ENCODE measurements at regions not wholly inside any gene's neighbourhood (a gene's known extent, or its start where the extent isn't known, plus 50 kb on each side); places are given as distances from the start of the nearest gene placed in this dataset.

- H3K27ac Mint-ChIP-seq, result no peak overlapping the region
- no peak for DNase-seq
- no peaks in the 10 kb centered on the region for H3K9me3 Mint-ChIP-seq
- no peaks in the 10 kb centered on the region for H3K27me3 Mint-ChIP-seq
- no peaks in the 10 kb centered on the region for H3K4me1 Mint-ChIP-seq (ENCODE audit: low read depth)
- no peaks in the 10 kb centered on the region for H3K36me3 Mint-ChIP-seq (ENCODE audit: low read depth)
- H3K4me3 Mint-ChIP-seq, result no peak overlapping the region
Observed at GRCh38 chr4:56732301-56732700, 51.2 kb upstream of the HOPX start.

GRCh38 chr4:56731857-56732256, 50.8 kb upstream of the HOPX start:
- Mint-ChIP-seq H3K9me3 (no peaks in the 10 kb centered on the region), H3K27me3 (no peaks in the 10 kb centered on the region), H3K4me1 (ENCODE audit: low read depth) (no peaks in the 10 kb centered on the region), H3K36me3 (ENCODE audit: low read depth) (no peaks in the 10 kb centered on the region), H3K4me3 (no peak overlapping the region), H3K27ac (no peak overlapping the region)
- DNase-seq, result no peak

All from activated T-cell treated with anti-CD3 and anti-CD28 coated beads, Interleukin-2, amount 50 U/mL, for 24 hours (primary cell).